Lower leg skin (tissue), 3 donors: ENCODE measurements at regions not wholly inside any gene's neighbourhood (a gene's known extent, or its start where the extent isn't known, plus 50 kb on each side); places are given as distances from the start of the nearest gene placed in this dataset.

Experiments used
- CTCF ChIP-seq, 3 donors: fragments of 450-650 bp; IDR thresholded peaks; one replicate each; pipeline ENCODE4 v1.5.1; 2016; ENCODE audit warnings: antibody characterized with exemption in 3 of 3, mild to moderate bottlenecking in 3 of 3, moderate library complexity in 2 of 3
- POLR2A ChIP-seq, 2 donors: fragments of 450-650 bp; IDR thresholded peaks; one replicate each; pipeline ENCODE4 v1.6.1; 2016 to 2017; ENCODE audit warnings: antibody characterized with exemption in 2 of 2, mild to moderate bottlenecking in 1 of 2, moderate library complexity in 1 of 2

DNA sequence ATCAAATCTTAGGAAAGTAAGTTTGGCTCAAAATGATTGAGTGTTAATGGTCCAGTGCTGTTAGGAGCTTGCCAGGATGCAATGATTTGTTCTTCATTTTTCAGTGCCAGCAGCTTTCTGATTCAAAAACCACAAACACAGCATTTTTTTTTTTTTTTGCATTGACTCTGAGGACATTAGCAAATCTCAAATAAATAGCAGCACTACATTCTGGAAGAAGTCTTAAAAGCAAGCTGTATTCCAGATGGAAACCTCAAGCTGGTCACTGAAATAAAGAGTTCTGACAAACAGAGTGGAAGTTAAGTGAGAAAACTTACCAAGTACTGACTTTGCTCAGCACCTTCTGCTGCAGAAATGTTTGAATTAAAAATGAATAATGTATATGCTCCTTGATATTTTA lies 1653.1 kb upstream of the CDH9 start:
- TF ChIP-seq CTCF (IDR thresholded peaks at IDR 0.05) = no peak
- no peak for TF ChIP-seq POLR2A (IDR thresholded peaks at IDR 0.05)
